LNCaP clone FGC (cell line): ENCODE measurements at regions not wholly inside any gene's neighbourhood (a gene's known extent, or its start where the extent isn't known, plus 50 kb on each side); places are given as distances from the start of the nearest gene placed in this dataset.

Source experiments
- DNase-seq: peaks from one replicate; pipeline ENCODE4 v3.0.0-alpha.2; 2011; ENCODE audit warnings: low read depth
- H3K4me3 ChIP-seq: 2 replicates; pipeline ENCODE4 v1.5.1; 2011; ENCODE audit warnings: mild to moderate bottlenecking, low read depth, low read length, control low read depth
- CTCF ChIP-seq: IDR thresholded peaks from 2 replicates; pipeline ENCODE4 v1.5.1; 2012; ENCODE audit warnings: mild to moderate bottlenecking; ENCODE audit not compliant: control insufficient read depth, insufficient read depth; ENCODE audit errors: extremely low read depth

- no peak overlapping the region for H3K4me3 ChIP-seq
- TF ChIP-seq CTCF: no peak
- no peak for DNase-seq
Observed at GRCh38 chr10:31103112-31103511, 71.4 kb upstream of the ZNF438 start.

- no peak for DNase-seq
- TF ChIP-seq CTCF: no peak
Observed at GRCh38 chr10:31112961-31113360, 81.3 kb upstream of the ZNF438 start.

GRCh38 chr10:31116226-31116625 is 84.6 kb upstream of the ZNF438 start:
- DNase-seq: no peak
- no peak overlapping the region for H3K4me3 ChIP-seq
- TF ChIP-seq CTCF: no peak

More at GRCh38 chr10:31112961-31113360, 81.3 kb upstream of the ZNF438 start:
- H3K4me3 ChIP-seq: no peak overlapping the region

GRCh38 chr10:31118556-31118955 is 86.9 kb upstream of the ZNF438 start:
- TF ChIP-seq CTCF: no peak
- no peak for DNase-seq

GRCh38 chr10:31120392-31120791 is 88.7 kb upstream of the ZNF438 start:
- no peak overlapping the region for H3K4me3 ChIP-seq

More at GRCh38 chr10:31118556-31118955, 86.9 kb upstream of the ZNF438 start:
- H3K4me3 ChIP-seq: no peak overlapping the region

GRCh38 chr10:31120961-31121685 is 89.5 kb upstream of the ZNF438 start:
- H3K4me3 ChIP-seq: no peak overlapping the region
- TF ChIP-seq CTCF: no peak
- DNase-seq: no peak

More at GRCh38 chr10:31120392-31120791, 88.7 kb upstream of the ZNF438 start:
- DNase-seq: no peak
- TF ChIP-seq CTCF: no peak

GRCh38 chr10:31121757-31122577 is 90.3 kb upstream of the ZNF438 start:
- TF ChIP-seq CTCF: no peak
- no peak overlapping the region for H3K4me3 ChIP-seq
- no peak for DNase-seq
